ENCODE measurements at regions not wholly inside any gene's neighbourhood (a gene's known extent, or its start where the extent isn't known, plus 50 kb on each side); places are given as distances from the start of the nearest gene placed in this dataset.

DNA sequence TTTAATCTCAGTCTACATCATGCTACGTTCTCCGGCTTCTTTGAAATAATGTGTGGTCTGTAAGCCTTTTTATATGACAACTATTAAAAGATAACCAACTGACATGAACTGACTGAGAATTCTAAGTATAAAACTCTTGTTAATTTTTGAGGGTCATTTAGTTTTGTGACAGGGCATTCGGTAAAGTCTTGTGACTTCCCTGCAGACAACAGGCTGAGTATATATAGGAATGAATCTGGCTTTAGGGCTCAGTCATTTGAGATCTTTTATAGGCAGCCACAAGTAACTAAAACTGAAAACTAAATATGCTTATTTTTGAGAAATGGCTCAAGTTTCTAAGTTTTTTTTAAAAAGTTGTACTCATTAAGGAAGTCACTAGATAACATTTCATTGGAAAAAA is 62.5 kb upstream of the SCIN start:
- no peak for TF ChIP-seq POLR2A (IDR thresholded peaks at IDR 0.05)
- TF ChIP-seq EP300 (IDR thresholded peaks at IDR 0.05): no peak

Data from tibial nerve (tissue), 3 donors.